IPS-18c (cell line): ENCODE measurements at regions not wholly inside any gene's neighbourhood (a gene's known extent, or its start where the extent isn't known, plus 50 kb on each side); places are given as distances from the start of the nearest gene placed in this dataset.

Experiments used
- H3K4me3 ChIP-seq: 2 replicates; pipeline ENCODE4 v1.7.0; 2013; ENCODE audit warnings: low read depth, mild to moderate bottlenecking, low read length, moderate library complexity; ENCODE audit not compliant: insufficient read depth
- H3K9me3 ChIP-seq: one replicate; pipeline ENCODE4 v1.6.1; 2013; ENCODE audit warnings: mild to moderate bottlenecking, low read length, moderate library complexity; ENCODE audit not compliant: control insufficient read depth, insufficient read depth

DNA sequence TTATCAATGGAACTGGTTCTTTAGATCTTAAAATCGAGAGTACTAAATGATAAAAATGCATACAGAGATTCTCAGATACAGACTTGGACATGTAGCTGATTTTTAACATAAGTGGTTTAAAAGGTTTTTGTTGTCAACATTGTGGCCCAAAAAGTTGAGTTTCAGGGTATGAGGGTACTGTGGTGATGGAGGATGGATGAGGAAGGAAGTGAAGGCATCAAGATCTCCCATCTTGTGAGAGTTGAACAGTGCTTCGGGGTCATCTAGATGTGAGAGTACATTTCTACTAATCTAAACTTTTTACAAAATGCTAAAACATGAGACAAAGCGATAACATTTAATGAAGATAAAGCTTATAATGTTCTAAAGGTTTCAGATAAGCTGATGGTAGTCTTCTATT, 452.6 kb downstream of the PCNX1 start:
- Histone ChIP-seq H3K4me3 (no peak overlapping the region), H3K9me3 (no peaks in the 10 kb centered on the region)

DNA sequence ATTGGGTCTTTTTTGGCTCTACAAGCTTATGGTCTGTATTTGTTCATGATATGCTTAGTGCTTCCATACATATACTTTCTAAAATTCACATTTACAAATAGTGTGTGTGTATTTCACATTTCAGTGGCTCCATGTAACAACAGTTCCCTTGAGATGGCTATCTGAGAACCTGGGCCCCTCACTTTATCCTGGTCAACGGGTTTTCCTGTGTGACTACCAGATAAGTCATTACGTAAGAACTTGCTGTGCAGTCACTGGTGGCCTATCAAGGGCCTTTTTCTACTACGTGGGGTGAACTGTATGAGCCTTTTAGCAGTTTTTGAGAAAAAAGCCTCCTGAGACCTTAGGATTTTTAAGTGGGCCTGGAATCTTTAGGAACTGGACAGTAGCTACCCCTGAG, 454.1 kb downstream of the PCNX1 start:
- H3K4me3 ChIP-seq, result no peak overlapping the region
- H3K9me3 ChIP-seq, result no peaks in the 10 kb centered on the region

DNA sequence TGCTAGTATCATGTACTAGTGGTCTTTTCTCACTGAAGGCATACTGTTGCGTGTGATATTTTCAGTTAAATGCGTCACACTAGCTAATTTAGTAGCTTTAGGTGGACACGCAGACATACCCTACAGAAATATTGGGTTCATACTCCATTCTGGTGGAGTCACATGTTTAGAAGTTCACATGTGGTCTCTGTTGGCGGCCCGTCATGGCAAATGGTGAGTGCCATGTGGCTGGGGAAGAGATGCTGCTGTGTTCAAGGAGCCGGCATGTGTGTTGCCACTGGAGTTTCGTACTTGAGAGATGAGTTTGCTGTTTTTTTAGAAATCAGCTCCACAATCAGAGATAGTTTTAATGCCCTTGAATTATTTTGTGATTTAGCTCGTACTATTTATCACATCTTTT, 454.6 kb downstream of the PCNX1 start:
- H3K9me3 ChIP-seq, result no peaks in the 10 kb centered on the region

DNA sequence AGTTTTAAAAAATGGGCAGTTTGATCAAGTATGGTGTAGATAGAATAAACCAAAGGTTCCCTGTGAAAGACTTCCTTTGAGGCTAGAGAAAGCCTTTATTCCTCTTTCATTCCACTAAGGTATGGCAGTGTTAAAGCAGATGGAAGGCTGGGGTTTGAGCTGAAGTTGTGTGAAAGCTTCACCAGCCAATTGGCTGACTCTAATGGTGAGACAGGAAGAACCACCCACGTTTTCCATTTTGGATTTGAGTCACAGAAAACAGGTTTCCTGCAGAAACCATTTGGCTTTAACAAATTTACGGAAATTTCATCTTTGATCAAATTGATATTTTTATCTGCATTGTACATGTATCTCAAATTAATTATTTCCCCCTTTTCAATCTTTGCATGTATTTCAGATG, 455.0 kb downstream of the PCNX1 start:
- no peaks in the 10 kb centered on the region for H3K9me3 ChIP-seq
- H3K4me3 ChIP-seq, result no peak overlapping the region

More for the DNA sequence above, 454.6 kb downstream of the PCNX1 start:
- H3K4me3 ChIP-seq, result no peak overlapping the region

DNA sequence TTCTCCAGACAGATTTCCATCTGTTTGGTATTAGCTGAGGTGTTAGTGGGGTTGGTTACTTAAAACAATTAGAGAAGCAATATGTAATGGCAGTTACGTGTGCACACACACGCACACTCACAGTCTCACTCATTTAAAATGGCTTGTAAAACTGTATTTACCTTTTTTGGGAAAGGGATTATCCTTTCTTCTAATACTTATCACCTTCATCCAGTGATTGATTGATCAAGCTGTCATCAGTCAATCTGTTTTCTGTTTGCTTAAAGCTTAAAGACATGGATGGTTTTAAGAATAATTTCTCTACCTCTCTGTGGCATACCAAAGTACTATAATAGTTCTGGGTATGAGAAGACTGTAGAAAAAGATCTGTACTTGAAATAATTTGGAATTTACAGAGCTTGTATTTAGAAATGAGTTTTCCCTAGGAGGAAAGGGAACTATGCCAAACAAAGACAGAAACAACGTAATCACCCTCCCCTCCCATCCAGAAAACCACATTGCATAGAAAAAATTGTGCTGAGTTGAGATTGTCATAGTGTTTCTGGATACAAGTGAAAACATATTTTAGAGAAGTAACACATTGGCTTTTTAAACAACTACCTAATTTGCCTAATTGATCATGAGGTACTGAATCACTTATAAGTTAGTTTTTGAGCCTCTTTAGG, 455.8 kb downstream of the PCNX1 start:
- Histone ChIP-seq H3K4me3 (no peak overlapping the region), H3K9me3 (no peaks in the 10 kb centered on the region)

DNA sequence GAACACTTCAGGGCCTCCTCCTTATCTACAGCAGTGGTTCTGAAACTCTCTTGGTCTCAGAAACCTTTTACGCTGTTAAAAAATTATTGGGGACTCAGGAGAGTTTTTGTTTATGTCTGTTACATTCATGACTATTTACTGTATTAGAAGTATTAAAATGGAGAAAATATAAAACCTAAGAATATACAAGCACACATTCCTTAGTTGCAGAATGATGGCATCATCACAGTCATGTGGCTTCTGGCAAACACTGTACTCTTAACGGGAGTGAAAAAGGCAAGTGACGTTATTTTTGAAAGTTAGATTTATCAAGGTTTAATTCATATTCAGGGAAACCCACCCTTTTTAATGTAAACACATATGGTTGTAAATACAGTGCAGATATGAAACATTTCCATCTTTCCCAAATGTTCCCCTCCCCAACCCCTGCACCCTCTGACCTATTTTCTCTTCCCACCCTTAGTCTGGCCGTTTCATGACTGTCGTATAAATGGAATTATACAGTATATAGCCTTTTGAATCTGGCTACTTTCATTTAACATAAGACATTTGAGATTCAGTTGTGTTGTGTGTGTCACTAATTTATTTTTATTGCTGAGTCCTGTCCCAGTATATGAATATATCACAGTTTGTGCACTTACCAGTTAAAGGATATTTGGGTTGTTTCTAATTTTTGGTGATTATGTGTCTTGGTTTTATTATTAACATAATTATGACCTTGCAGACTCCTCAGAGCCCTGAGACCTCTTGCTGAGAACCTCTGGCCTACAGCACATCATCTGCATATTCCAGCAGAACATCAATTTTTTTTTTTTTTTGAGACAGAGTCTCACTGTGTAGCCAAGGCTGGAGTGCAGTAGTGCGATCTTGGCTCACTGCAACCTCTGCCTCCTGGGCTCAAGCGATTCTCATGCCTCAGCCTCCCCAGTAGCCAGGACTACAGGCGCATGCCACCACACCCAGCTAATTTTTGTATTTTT, 457.0 kb downstream of the PCNX1 start:
- Histone ChIP-seq H3K4me3 (no peak overlapping the region), H3K9me3 (no peaks in the 10 kb centered on the region)

DNA sequence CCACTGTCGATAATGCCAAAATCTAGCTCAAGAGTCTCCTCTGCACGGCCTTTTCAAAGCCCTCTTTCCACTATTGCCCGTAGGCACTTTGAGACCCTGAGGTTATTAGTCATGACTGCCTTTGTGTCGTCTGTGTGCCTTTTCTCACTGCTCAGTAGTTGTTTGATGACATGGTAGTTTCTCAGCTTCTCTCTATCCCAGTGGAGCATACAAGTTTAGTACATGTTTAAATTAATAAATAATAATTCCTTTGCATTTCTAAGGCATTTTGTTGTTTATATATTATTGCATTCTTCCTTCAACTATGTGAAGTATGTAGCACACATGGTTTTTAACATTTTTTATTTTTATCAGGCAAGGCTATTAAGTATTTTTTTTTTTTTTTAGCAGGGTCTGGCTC, 458.1 kb downstream of the PCNX1 start:
- Histone ChIP-seq H3K9me3 (no peaks in the 10 kb centered on the region), H3K4me3 (no peak overlapping the region)

DNA sequence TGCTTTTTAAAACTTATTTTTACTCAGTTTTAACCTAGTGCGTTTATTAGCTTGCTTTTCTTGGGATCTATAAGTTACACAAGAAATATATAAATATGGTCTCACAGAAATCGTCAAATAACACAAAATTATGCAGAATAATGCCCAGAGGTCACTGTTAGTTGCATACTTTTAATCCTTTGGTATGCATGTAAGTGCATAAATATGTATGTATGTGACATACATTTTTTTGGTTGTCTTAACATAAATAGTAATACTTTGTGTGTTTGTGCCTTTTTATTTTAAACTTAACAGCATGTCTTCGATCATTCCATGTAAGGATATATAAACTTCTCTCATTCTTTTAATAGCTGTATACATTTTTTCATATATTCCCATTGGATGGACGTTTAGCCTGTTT, 459.6 kb downstream of the PCNX1 start:
- Histone ChIP-seq H3K9me3 (no peaks in the 10 kb centered on the region), H3K4me3 (no peak overlapping the region)

DNA sequence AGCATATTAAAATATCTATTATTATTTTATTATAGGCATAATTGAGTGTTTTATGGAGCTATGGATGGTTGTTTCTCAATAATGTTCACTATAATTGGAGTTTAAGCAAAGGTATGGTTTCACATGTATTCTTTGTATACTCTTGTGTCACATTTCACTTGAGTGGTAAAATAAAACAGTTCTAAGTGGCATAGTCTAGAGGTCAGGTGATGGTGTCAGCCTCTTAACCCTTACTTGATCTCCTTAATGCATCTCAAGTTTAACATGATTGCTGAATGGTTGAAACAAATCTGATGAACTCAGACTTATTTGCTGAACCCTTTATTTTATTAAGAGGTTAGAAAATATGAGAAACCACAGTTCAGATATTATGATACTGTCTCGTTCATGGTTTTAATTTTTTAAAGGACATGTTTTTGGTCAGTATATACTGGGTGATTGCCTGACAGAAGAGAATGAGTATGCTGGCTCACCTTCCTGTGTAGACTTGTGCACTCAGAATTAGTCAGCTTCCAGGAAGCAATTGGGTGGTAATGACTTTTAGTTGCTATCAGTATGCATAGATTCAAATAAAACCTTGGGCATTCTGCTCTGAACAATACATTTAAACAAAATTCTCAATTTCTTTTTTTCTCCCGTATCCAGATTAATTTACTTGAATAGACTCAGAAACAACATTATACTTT, 464.6 kb downstream of the PCNX1 start:
- Histone ChIP-seq H3K9me3 (no peaks in the 10 kb centered on the region), H3K4me3 (no peak overlapping the region)

DNA sequence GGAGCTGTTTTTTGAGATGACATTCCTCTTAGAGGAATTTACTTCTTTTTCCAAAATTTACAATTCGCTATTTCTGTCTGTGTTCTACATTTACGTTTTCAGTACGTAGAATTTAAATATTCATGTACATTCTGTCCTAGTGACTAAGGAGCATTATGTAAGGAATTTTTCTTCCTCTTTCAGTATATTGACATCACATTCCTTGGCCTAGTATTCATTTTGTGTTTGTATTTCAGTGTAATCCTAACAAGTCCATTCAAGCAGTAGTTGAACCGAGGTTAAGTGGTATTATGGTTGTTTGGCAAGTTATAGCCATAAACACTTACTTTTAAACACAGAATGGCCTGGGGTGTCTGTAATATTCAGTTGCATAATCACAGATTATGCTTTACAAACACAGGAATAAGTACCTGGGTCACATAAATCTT, 465.2 kb downstream of the PCNX1 start:
- Histone ChIP-seq H3K9me3 (no peaks in the 10 kb centered on the region), H3K4me3 (no peak overlapping the region)

DNA sequence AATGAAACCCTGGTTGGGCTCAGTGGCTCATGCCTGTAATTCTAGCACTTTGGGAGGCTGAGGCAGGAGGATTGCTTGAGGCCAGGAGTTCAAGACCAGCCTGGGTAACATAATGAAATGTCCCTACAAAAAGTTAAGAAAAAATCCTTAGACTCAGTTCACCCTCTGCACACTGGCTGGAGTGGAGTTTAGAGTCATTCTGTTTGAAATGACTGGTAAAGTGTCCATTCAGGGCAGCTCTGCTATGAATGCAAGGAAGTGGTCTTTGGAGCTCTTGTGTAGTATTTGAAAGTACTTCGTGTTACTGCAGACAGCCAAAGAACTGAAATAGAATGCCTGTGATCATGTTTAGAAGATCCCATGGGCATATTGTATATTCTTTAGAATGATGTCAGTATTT, 466.5 kb downstream of the PCNX1 start:
- Histone ChIP-seq H3K4me3 (no peak overlapping the region), H3K9me3 (peaks cover 3% of the 10 kb centered on the region)

DNA sequence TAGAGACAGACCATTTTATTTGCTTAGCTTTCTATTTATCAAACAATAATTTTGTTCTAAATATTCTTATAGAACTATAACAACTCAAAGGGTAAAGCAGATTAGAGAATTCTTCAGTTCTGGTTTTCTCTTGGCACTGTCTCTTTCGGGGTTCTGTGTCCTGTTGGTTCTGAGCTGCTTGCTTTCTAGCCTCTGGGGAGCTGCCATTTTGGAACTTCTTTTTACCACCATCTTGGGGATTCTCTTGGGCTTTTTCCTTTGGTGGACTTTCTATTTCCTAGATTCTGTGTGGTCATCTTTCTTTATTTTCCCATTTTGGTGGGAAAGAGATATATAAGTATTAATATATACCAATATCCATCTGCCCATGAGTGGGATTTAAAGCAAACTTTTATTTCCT, 467.7 kb downstream of the PCNX1 start:
- Histone ChIP-seq H3K4me3 (no peak overlapping the region), H3K9me3 (peaks cover 3% of the 10 kb centered on the region)

DNA sequence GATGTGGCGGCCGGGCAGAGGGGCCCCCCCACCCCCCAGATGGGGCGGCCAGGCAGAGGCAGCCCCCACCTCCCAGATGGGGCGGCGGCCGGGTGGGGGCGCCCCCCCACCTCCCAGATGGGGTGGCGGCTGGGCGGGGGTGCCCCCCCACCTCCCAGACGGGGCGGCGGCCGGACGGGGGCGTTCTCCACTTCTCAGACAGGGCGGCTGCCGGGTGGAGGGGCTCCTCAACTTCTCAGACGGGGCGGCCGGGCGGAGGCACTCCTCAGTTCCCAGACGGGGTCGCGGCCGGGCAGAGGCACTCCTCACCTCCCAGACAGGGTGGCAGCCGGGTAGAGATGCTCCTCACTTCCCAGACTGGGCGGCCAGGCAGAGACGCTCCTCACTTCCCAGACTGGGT, 469.8 kb downstream of the PCNX1 start:
- peaks cover 3% of the 10 kb centered on the region for H3K9me3 ChIP-seq
- H3K4me3 ChIP-seq, result no peak overlapping the region

DNA sequence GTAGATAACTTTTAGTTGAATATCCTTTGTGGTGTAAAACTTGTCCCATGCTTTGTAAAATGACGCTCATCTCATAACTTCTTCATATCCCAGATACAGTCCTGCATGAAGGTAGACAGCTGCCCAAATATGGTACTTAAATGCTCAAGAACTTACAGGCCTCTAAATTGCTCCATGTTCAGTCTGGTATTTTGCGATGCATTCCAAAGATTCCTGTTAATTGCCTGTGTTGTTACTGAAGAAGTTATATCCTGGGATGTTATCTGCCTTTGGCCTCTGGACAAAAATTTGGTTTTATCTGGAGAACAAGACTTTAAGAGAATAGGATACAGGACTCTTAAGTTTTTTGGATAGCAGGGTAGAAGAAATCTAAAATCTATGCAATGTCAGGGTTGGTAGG, 473.0 kb downstream of the PCNX1 start:
- H3K4me3 ChIP-seq, result no peak overlapping the region
- peaks cover 3% of the 10 kb centered on the region for H3K9me3 ChIP-seq

DNA sequence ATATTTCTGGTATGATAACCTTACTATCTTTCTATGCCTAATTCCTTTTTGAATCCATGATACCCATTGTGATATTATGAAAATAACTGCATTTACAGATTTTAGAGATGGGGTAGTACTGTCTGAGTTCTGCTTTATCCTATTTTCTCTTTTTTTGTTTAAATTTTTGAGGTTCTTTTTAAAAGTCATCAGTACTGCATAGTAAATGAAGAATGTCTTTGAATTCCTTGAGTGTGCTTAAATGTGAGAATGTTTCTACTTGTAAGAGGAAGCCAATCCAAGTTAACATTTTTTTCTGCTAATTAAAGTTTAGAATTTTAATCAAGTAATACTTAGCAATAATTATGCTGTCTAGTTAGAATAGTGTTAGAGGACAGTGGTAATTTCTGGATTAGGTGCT, 474.6 kb downstream of the PCNX1 start:
- Histone ChIP-seq H3K9me3 (peaks cover 3% of the 10 kb centered on the region), H3K4me3 (no peak overlapping the region)

DNA sequence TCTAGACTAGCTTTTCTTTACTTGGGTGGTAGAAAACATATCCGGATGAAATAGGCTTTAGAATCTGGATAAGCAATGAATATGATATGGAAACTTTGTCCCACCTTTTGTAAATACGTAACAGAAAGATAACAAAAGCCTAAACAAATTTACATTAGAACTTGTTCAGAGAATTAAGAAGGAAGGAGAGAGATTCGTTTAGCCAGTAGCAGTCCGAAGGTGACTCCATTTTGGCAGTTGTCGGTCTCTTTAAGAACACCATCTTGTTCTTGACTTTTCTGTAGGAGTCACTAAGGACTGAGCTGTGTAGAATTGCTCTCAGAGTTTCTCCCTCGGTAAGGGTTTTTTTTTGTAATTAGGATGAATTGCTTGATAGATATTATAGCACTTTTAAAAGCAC, 475.1 kb downstream of the PCNX1 start:
- no peak overlapping the region for H3K4me3 ChIP-seq
- peaks cover 3% of the 10 kb centered on the region for H3K9me3 ChIP-seq

DNA sequence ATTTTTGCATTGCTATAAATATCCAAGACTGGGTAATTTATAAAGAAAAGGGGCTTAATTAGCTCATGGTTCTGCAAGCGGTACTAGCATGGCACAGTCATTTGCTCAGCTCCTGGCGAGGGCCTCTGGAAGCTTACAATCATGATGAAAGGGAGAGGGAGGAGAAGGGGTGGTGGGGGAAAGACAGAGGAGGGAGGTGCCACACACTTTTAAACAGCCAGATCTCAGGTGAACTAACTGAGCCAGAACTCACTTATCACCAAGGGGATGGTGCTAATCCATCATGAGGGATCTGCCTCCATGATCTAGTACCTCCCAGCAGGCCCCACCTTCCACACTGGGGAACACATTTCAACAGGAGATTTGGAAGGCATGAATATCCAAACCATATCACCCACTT, 476.3 kb downstream of the PCNX1 start:
- no peak overlapping the region for H3K4me3 ChIP-seq
- H3K9me3 ChIP-seq, result no peaks in the 10 kb centered on the region
